ENCODE measurements at regions not wholly inside any gene's neighbourhood (a gene's known extent, or its start where the extent isn't known, plus 50 kb on each side); places are given as distances from the start of the nearest gene placed in this dataset.
A peak's percentile ranks its signal among the peaks of the same experiment; 100 is the strongest.

GRCh38 chr7:98562381-98562823 is 54.7 kb upstream of the NPTX2 start (continued):
- TF ChIP-seq ETS1 (IDR thresholded peaks at IDR 0.05), result no peak

- Histone ChIP-seq H3K9me2 (ENCODE audit: insufficient read depth) (no peaks in the 10 kb centered on the region), H3K27ac (ENCODE audit: low read depth) (no peak overlapping the region), H3F3A (replicated peaks; ENCODE audit: low read depth) (no peaks in the 10 kb centered on the region), H3K4me2 (no peak overlapping the region), H3K4me3 (no peak overlapping the region), H4K20me1 (replicated peaks; ENCODE audit: insufficient read depth) (no peaks in the 10 kb centered on the region), H2AFZ (peak overlapping the region; percentile 83; the same call in 1 of the 2 replicates), H3K4me1 (ENCODE audit: insufficient read depth) (no peaks in the 10 kb centered on the region), H3K36me3 (ENCODE audit: insufficient read depth) (no peaks in the 10 kb centered on the region), H3K79me2 (replicated peaks; ENCODE audit: insufficient read depth) (no peaks in the 10 kb centered on the region), H3K27me3 (ENCODE audit: insufficient read depth) (no peaks in the 10 kb centered on the region)
- H3K36me3 Mint-ChIP-seq (ENCODE audit: low read depth), result peaks cover 12% of the 10 kb centered on the region
- TF ChIP-seq, protein P1, sequence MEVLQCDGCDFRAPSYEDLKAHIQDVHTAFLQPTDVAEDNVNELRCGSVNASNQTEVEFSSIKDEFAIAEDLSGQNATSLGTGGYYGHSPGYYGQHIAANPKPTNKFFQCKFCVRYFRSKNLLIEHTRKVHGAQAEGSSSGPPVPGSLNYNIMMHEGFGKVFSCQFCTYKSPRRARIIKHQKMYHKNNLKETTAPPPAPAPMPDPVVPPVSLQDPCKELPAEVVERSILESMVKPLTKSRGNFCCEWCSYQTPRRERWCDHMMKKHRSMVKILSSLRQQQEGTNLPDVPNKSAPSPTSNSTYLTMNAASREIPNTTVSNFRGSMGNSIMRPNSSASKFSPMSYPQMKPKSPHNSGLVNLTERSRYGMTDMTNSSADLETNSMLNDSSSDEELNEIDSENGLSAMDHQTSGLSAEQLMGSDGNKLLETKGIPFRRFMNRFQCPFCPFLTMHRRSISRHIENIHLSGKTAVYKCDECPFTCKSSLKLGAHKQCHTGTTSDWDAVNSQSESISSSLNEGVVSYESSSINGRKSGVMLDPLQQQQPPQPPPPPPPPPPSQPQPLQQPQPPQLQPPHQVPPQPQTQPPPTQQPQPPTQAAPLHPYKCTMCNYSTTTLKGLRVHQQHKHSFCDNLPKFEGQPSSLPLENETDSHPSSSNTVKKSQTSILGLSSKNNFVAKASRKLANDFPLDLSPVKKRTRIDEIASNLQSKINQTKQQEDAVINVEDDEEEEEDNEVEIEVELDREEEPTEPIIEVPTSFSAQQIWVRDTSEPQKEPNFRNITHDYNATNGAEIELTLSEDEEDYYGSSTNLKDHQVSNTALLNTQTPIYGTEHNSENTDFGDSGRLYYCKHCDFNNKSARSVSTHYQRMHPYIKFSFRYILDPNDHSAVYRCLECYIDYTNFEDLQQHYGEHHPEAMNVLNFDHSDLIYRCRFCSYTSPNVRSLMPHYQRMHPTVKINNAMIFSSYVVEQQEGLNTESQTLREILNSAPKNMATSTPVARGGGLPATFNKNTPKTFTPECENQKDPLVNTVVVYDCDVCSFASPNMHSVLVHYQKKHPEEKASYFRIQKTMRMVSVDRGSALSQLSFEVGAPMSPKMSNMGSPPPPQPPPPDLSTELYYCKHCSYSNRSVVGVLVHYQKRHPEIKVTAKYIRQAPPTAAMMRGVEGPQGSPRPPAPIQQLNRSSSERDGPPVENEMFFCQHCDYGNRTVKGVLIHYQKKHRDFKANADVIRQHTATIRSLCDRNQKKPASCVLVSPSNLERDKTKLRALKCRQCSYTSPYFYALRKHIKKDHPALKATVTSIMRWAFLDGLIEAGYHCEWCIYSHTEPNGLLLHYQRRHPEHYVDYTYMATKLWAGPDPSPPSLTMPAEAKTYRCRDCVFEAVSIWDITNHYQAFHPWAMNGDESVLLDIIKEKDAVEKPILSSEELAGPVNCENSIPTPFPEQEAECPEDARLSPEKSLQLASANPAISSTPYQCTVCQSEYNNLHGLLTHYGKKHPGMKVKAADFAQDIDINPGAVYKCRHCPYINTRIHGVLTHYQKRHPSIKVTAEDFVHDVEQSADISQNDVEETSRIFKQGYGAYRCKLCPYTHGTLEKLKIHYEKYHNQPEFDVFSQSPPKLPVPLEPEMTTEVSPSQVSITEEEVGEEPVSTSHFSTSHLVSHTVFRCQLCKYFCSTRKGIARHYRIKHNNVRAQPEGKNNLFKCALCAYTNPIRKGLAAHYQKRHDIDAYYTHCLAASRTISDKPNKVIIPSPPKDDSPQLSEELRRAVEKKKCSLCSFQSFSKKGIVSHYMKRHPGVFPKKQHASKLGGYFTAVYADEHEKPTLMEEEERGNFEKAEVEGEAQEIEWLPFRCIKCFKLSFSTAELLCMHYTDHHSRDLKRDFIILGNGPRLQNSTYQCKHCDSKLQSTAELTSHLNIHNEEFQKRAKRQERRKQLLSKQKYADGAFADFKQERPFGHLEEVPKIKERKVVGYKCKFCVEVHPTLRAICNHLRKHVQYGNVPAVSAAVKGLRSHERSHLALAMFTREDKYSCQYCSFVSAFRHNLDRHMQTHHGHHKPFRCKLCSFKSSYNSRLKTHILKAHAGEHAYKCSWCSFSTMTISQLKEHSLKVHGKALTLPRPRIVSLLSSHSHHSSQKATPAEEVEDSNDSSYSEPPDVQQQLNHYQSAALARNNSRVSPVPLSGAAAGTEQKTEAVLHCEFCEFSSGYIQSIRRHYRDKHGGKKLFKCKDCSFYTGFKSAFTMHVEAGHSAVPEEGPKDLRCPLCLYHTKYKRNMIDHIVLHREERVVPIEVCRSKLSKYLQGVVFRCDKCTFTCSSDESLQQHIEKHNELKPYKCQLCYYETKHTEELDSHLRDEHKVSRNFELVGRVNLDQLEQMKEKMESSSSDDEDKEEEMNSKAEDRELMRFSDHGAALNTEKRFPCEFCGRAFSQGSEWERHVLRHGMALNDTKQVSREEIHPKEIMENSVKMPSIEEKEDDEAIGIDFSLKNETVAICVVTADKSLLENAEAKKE (CRISPR knock-in tag; IDR thresholded peaks at IDR 0.05), result no peak
- TF ChIP-seq ETS1 (IDR thresholded peaks at IDR 0.05) (no peak), ZNF114 (CRISPR knock-in tag; IDR thresholded peaks at IDR 0.05) (no peak), POLR2AphosphoS5 (IDR thresholded peaks at IDR 0.05; ENCODE audit: low read depth) (no peak), NANOG (IDR thresholded peaks at IDR 0.05; ENCODE audit: borderline replicate concordance) (no peak), ZNF331 (CRISPR knock-in tag; IDR thresholded peaks at IDR 0.05; ENCODE audit: low read depth) (no peak), STAT1 (IDR thresholded peaks at IDR 0.05; ENCODE audit: unreplicated experiment) (no peak), JUNB (IDR thresholded peaks at IDR 0.05; ENCODE audit: unreplicated experiment) (no peak)
- ATAC-seq, result peak; percentile 86
- DNase-seq (ENCODE audit: low spot score), result peak; percentile 77
- peaks cover 14% of the 10 kb centered on the region for H3K27me3 Mint-ChIP-seq (ENCODE audit: insufficient read depth, low read depth, poor library complexity)
- H3K27ac Mint-ChIP-seq, result no peak overlapping the region
- H3K9me3 Mint-ChIP-seq, result peaks cover 47% of the 10 kb centered on the region
- H3K4me1 Mint-ChIP-seq, result no peaks in the 10 kb centered on the region
- no peak overlapping the region for H3K4me3 Mint-ChIP-seq
Observed at GRCh38 chr7:98559958-98560357, 57.1 kb upstream of the NPTX2 start.

Data from GM23338 (cell line).